GM23248 (cell line): ENCODE measurements at regions not wholly inside any gene's neighbourhood (a gene's known extent, or its start where the extent isn't known, plus 50 kb on each side); places are given as distances from the start of the nearest gene placed in this dataset.

Experiments used
- DNase-seq: peaks from one replicate; pipeline ENCODE4 v3.0.0-alpha.2; 2015
- H2AFZ ChIP-seq: fragments of 200-600 bp; sonication (generic); 2 replicates; pipeline ENCODE4 v1.6.1; 2016; ENCODE audit warnings: antibody characterized with exemption
- H3F3A ChIP-seq: fragments of 200-600 bp; sonication (generic); 2 replicates; pipeline ENCODE4 v1.6.1; 2016; ENCODE audit warnings: mild to moderate bottlenecking, antibody characterized with exemption, mixed run types; ENCODE audit not compliant: insufficient read depth
- H3K27ac ChIP-seq: fragments of 200-600 bp; sonication (generic); 2 replicates; pipeline ENCODE4 v1.5.1; 2016; ENCODE audit warnings: mild to moderate bottlenecking
- H3K27me3 ChIP-seq: fragments of 200-600 bp; sonication (generic); replicated peaks from 2 replicates; pipeline ENCODE4 v1.6.1; 2016; ENCODE audit warnings: mild to moderate bottlenecking; ENCODE audit not compliant: insufficient read depth
- H3K36me3 ChIP-seq: fragments of 200-600 bp; sonication (generic); 2 replicates; pipeline ENCODE4 v1.6.1; 2016; ENCODE audit warnings: low read depth, mild to moderate bottlenecking
- H3K4me1 ChIP-seq: fragments of 200-600 bp; sonication (generic); 2 replicates; pipeline ENCODE4 v1.6.1; 2016; ENCODE audit warnings: mild to moderate bottlenecking; ENCODE audit not compliant: insufficient read depth
- H3K4me2 ChIP-seq: fragments of 200-600 bp; sonication (generic); one replicate; pipeline ENCODE4 v1.6.1; 2016; ENCODE audit warnings: mild to moderate bottlenecking; ENCODE audit not compliant: unreplicated experiment
- H3K4me3 ChIP-seq: fragments of 200-600 bp; sonication (generic); 2 replicates; pipeline ENCODE4 v1.5.1; 2016; ENCODE audit warnings: mild to moderate bottlenecking
- H3K79me2 ChIP-seq: fragments of 200-600 bp; sonication (generic); 2 replicates; pipeline ENCODE4 v1.6.1; 2016; ENCODE audit warnings: mild to moderate bottlenecking; ENCODE audit not compliant: insufficient read depth
- H3K9ac ChIP-seq: fragments of 200-600 bp; sonication (generic); 2 replicates; pipeline ENCODE4 v1.6.1; 2016; ENCODE audit warnings: mild to moderate bottlenecking
- H3K9me2 ChIP-seq: fragments of 200-600 bp; sonication (generic); 2 replicates; pipeline ENCODE4 v1.6.1; 2016; ENCODE audit warnings: mixed run types, mild to moderate bottlenecking, moderate library complexity; ENCODE audit not compliant: insufficient read depth
- H3K9me3 ChIP-seq: fragments of 200-600 bp; sonication (generic); one replicate; pipeline ENCODE4 v1.6.1; 2017; ENCODE audit warnings: low read depth
- H4K20me1 ChIP-seq: fragments of 200-600 bp; sonication (generic); 2 replicates; pipeline ENCODE4 v1.6.0; 2016; ENCODE audit not compliant: insufficient read depth
- EZH2 ChIP-seq: fragments of 200-600 bp; sonication (generic); IDR thresholded peaks from 2 replicates; pipeline ENCODE4 v1.6.1; 2018; ENCODE audit warnings: antibody characterized with exemption, mild to moderate bottlenecking; ENCODE audit not compliant: insufficient read depth, poor library complexity, severe bottlenecking
- EZH2phosphoT487 ChIP-seq: fragments of 200-600 bp; sonication (generic); IDR thresholded peaks from 2 replicates; pipeline ENCODE4 v1.6.1; 2018; ENCODE audit warnings: antibody characterized with exemption, moderate library complexity, mild to moderate bottlenecking, low read depth; ENCODE audit not compliant: insufficient read depth
- WGBS, 2 experiments: methylation state at CpG; one replicate each; pipeline ENCODE4 v1.1.6; 2015 to 2017; ENCODE audit warnings: low lambda C conversion rate in 2 of 2, low coverage in 1 of 2; ENCODE audit errors: missing lambda C conversion rate in 2 of 2; 5-methylcytosine and 5-hydroxymethylcytosine counted together
- in situ Hi-C: fragments of 300-500 bp; cut with MboI; formaldehyde crosslinking; loops from 2 replicates; pipeline ENCODE4 v1.15.0; 2020

DNA sequence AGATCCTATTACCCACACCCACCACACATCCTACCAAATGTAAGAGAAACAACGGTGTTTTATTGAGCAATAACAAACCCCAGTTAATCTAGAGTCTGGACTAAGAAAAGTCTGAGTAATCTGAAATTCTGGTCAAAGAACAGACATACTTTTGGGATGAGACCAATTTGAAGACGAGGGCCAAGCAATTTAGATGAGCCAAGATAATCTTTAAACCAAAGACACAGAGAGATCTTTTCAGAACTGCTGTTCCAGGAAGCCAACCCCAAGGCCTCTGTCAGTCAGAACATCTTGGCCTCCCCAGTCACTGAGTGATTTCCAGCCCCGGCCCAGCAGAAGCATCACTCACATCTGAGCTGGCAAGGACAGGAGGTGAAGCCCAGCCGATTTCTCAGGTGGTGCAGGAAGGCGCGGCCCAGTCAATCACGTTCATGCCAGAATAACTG lies 118.5 kb upstream of the SYNDIG1 start:
- H3K4me1 ChIP-seq: peaks cover 10% of the 10 kb centered on the region; the same call in 1 of the 2 replicates
- 4 to 8% methylated on average over 7 of the region's 7 CpGs for WGBS, 2 experiments
- H3K9me3 ChIP-seq: no peaks in the 10 kb centered on the region
- H3K79me2 ChIP-seq: no peaks in the 10 kb centered on the region
- no peaks in the 10 kb centered on the region for H4K20me1 ChIP-seq
- no peak overlapping the region for H3K9ac ChIP-seq
- no peak overlapping the region for H2AFZ ChIP-seq
- no peaks in the 10 kb centered on the region for H3K9me2 ChIP-seq
- no peaks in the 10 kb centered on the region for H3K27me3 ChIP-seq
- TF ChIP-seq EZH2phosphoT487: no peak
- no peaks in the 10 kb centered on the region for H3K36me3 ChIP-seq
- peak; percentile 71 for DNase-seq
- no peak overlapping the region for H3K27ac ChIP-seq
- H3K4me3 ChIP-seq: no peak overlapping the region
- in situ Hi-C loops: no loop called here
- no peak overlapping the region for H3K4me2 ChIP-seq
- H3F3A ChIP-seq: no peaks in the 10 kb centered on the region

DNA sequence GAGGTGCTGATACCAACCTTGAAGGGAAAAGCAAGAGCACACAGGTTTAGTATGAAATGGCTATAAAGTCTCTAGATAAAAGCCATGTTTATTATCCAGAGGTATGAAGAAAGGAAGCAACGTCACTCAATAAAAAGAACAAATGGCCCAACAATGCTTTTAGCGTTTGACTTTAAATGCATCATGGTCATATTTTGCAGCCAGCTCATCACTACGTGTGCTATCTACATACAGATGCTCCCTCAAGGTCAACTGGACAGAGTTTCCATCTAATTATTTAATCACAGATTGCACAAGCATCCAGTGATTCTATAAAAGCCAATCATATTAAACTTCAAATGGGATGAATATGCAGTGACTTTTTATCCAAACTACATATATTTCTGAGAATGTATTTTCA lies 127.6 kb upstream of the SYNDIG1 start:
- DNase-seq: no peak
- in situ Hi-C loops: no loop called here
- Histone ChIP-seq H3K79me2 (no peaks in the 10 kb centered on the region), H3K9me3 (no peaks in the 10 kb centered on the region), H3K4me3 (no peak overlapping the region), H3K4me2 (no peak overlapping the region), H3K9ac (no peak overlapping the region), H3K27me3 (no peaks in the 10 kb centered on the region), H3K27ac (no peak overlapping the region), H3F3A (no peaks in the 10 kb centered on the region), H3K36me3 (no peaks in the 10 kb centered on the region), H3K9me2 (no peaks in the 10 kb centered on the region), H2AFZ (no peak overlapping the region), H4K20me1 (no peaks in the 10 kb centered on the region), H3K4me1 (no peaks in the 10 kb centered on the region)
- TF ChIP-seq EZH2phosphoT487: no peak
- TF ChIP-seq EZH2: no peak
- 48 to 66% methylated on average over 3 of the region's 3 CpGs for WGBS, 2 experiments

GRCh38 chr20:24340933-24341332 lies 128.5 kb upstream of the SYNDIG1 start:
- Histone ChIP-seq H3K9me3 (no peaks in the 10 kb centered on the region), H3K9ac (no peak overlapping the region), H3K27ac (no peak overlapping the region), H3K36me3 (no peaks in the 10 kb centered on the region), H3K4me2 (no peak overlapping the region), H2AFZ (no peak overlapping the region), H3F3A (no peaks in the 10 kb centered on the region), H3K4me3 (no peak overlapping the region), H3K9me2 (0 out of 2 replicates have a peak, but pooled peaks cover 2% of the 10 kb centered on the region), H3K79me2 (no peaks in the 10 kb centered on the region), H3K27me3 (no peaks in the 10 kb centered on the region), H3K4me1 (no peaks in the 10 kb centered on the region), H4K20me1 (no peaks in the 10 kb centered on the region)
- in situ Hi-C loops: no loop called here
- WGBS, 2 experiments: 25 to 35% methylated on average over 2 of the region's 2 CpGs
- DNase-seq: no peak
- TF ChIP-seq EZH2 (no peak), EZH2phosphoT487 (no peak)

DNA sequence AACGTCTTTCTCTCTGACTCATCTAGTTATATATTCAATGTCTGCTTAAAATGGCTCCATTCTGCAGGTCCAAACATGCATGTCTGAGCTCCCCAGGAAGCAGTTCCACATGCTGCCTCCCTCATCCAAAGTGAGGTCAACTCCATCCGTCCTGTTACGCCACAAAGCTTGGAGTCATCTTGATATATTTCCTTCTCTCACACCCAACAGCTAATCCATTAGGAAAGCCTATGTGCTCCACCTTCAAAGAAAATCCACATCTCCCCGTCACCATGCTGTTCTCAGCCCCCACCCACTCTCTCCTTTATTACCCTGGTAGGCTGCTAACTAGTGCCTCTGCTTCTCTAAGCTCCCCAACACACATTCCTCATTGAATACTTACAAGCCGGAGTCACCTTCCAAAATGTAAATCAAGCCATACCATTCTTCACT lies 130.2 kb upstream of the SYNDIG1 start:
- Histone ChIP-seq H3K79me2 (no peaks in the 10 kb centered on the region), H3K27ac (no peak overlapping the region), H3K4me3 (no peak overlapping the region), H3K9me2 (0 out of 2 replicates have a peak, but pooled peaks cover 6% of the 10 kb centered on the region), H3K9ac (no peak overlapping the region), H3K36me3 (no peaks in the 10 kb centered on the region), H4K20me1 (no peaks in the 10 kb centered on the region), H3K27me3 (no peaks in the 10 kb centered on the region), H3K4me2 (no peak overlapping the region), H3K9me3 (no peaks in the 10 kb centered on the region), H3K4me1 (no peaks in the 10 kb centered on the region), H3F3A (no peaks in the 10 kb centered on the region), H2AFZ (no peak overlapping the region)
- DNase-seq: no peak
- TF ChIP-seq EZH2 (no peak), EZH2phosphoT487 (no peak)
- 52 to 53% methylated on average over 5 of the region's 5 CpGs for WGBS, 2 experiments
- in situ Hi-C loops: loop anchor here (5.0 kb wide), 1 partner anchor 52 kb away; no protein-coding TSS in a partner anchor

DNA sequence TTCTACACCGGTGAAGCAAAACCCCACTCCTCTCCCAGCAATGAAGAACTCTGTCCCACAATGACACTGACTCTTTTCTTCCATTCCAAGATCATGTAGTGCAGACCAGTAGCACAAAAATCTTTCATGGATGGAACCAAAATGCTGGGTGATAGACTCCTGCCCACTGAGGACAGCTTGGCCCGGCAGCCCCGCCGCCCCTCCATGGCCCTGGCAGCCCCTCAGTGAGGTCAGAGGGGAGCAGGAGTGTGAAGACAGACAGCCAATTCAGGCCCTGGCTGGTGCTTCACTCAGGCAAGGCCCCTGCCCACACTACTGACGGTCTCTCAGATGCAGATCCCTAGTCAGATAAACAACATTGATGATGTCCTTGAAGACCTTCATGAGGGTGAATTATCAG lies 131.9 kb upstream of the SYNDIG1 start:
- H3K27me3 ChIP-seq: no peaks in the 10 kb centered on the region
- no peaks in the 10 kb centered on the region for H3K36me3 ChIP-seq
- in situ Hi-C loops: loop anchor here (5.0 kb wide), 1 partner anchor 50 kb away; no protein-coding TSS in a partner anchor
- no peaks in the 10 kb centered on the region for H3F3A ChIP-seq
- H4K20me1 ChIP-seq: no peaks in the 10 kb centered on the region
- WGBS, 2 experiments: 81 to 82% methylated on average over 5 of the region's 5 CpGs
- no peak overlapping the region for H2AFZ ChIP-seq
- 0 out of 2 replicates have a peak, but pooled peaks cover 6% of the 10 kb centered on the region for H3K9me2 ChIP-seq
- H3K9ac ChIP-seq: no peak overlapping the region
- no peaks in the 10 kb centered on the region for H3K9me3 ChIP-seq
- H3K4me2 ChIP-seq: no peak overlapping the region
- no peaks in the 10 kb centered on the region for H3K4me1 ChIP-seq
- DNase-seq: no peak
- H3K4me3 ChIP-seq: no peak overlapping the region
- no peak for TF ChIP-seq EZH2
- no peak for TF ChIP-seq EZH2phosphoT487
- H3K79me2 ChIP-seq: no peaks in the 10 kb centered on the region
- H3K27ac ChIP-seq: no peak overlapping the region
